DMS153 (cell line): ENCODE measurements at regions not wholly inside any gene's neighbourhood (a gene's known extent, or its start where the extent isn't known, plus 50 kb on each side); places are given as distances from the start of the nearest gene placed in this dataset.
"Not testable (repeated sequence)": the region's sequence is repeated elsewhere in the genome, so short reads cannot be mapped to it uniquely, and the experiment has no call there.

Experiments used
- DNase-seq: peaks from one replicate; lab custom pipeline; 2025; lab: John Stamatoyannopoulos, UW

DNA sequence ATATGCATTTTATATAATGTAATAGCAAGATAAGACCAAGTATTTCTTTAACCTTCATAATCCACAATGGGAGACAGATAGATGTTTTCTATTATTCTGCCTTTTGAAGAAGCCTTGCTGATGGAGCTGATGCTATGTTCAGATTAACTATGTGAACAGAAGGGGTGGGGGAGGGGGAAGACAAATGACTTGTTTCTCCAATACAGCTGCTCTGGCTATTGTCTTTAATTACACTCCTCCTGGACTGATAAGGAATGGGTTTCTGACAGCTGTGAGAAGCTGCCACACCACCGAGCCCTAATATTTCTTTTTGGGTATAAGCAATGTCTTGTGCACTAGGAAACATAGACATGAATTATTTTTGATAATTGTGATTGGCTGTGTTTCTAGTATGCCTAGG lies 62.0 kb downstream of the CAVIN4 start:
- DNase-seq: no peak

DNA sequence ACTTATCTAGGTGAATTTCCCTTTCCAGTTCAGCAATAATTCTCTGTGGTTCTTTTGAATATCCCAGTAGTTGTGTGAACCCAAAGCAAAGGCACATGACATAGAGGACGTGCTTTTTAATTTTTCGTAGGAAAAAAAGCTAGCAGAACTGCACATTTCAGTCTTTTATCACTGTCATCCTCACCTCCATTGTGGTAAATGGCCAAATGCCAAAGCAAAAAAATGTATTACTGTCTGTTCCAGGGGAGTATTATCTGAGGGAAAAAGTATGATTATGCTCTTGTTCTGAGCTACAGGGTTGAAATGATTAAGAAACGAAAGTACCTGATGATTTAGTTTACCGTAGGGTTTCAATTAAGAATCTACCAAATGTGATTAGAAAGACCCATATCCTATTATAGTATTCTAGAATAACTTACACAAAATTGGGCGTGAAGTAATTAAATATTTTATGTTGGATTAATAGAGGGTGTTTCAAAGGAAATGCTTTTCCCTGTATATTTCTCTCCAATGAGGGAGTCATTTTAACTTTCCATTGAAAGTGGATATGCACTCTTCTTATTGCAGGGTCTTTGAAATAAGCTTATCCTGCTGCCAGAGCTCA lies 62.7 kb downstream of the CAVIN4 start:
- no peak for DNase-seq

DNA sequence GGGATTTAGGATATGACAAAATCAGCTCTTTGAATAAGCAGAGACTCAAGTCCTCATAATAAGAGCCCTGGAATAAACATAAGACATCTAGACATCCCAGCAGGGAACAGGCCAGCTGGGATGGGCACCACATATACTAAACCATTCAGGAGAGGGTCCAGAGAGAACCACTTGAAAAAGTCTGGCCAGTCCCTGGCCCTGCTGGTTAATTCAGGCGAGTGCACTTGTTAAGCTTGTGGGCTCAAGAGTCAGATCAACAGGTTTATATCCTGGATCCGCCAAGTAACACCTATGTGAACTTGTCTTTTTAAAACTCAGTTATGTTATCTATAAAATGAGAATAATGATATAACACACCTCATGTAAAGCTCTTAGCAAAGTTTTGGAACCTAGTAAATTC lies 63.3 kb downstream of the CAVIN4 start:
- no peak for DNase-seq

DNA sequence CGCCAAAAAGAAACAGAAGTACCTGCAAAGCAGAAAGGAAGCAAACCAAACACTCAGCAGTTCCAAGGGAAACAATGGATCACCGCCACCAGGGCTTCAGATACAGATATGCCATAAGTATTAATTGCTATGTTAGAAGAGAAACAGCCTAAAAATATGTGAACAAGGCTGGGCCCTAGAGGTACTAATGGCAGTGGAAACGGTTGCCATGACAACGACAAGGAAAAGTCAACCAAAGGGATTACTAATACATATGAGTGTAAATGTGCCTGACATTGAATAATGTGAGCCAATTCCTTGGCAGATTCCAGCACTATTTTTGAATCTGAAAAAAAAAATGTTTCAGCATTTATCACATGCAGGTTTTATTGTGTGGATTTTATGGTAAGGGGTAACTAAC lies 75.0 kb downstream of the CAVIN4 start:
- no peak for DNase-seq

DNA sequence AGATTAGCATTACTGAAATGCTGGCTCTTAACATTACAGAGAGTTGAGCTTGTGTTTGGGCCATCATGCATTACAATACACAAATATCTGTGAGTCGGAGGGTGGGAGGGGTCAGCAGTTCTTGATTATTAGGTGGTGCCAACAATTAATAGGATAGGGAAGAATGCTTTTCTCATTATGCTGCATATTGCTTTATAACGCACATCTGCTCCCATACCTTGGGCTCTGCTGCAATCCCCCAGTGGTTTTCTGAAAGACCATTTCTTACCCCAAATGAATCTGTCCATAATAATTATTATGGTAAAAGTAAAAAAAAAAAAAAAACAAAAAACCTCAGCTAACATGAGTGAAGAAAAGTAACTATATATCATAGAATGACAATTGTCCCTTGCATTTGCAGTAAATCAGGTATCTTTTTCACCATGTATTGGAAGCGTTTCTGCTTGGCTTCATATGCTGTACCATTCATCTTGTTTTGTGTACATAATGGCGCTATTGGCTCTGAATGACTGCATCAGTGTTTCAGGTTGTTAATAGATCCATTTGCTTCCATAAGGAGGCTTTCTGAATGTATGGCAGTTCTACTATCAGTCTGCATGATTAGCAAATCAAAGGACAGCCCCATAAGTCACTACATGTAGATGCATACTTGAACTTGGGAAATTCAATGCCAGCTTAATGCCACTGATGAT lies 75.9 kb downstream of the CAVIN4 start:
- no peak for DNase-seq

DNA sequence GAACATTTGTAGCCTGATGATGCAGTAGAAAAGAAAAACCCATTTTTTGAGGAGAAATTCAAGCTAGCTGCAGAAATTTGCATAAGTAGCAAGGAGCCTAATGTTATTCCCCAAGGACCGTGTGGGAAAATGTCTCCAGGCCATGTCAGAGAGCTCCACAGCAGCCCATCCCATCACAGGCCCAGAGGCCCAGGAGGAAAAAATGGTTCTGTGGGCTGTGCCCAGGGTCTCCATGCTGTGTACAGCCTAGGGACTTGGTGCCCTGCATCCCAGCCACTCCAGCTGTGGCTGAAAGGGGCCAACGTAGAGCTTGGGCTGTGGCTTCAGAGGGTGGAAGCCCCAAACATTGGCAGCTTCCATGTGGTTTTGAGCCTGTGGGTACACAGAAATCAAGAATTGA lies 79.0 kb downstream of the CAVIN4 start:
- not testable (repeated sequence) for DNase-seq

DNA sequence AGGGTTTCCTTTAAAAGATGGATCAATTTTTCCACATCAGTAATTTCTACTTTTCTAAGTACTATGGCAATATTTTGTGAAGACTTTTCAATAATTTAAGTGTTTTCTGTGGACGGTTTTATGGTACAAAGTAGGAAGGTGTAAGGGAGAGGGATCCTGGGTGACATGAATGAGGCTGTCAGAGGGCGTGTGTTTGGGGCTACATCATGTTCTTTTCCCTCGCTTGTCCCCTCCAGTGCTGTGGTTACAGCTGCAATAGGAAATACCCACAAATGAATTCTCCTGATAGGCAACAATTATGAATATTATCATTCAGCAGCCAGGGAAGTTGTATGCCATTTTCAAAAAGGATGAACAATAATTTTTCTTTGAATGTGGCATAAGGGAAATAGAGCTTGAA lies 83.8 kb downstream of the CAVIN4 start:
- DNase-seq: no peak

DNA sequence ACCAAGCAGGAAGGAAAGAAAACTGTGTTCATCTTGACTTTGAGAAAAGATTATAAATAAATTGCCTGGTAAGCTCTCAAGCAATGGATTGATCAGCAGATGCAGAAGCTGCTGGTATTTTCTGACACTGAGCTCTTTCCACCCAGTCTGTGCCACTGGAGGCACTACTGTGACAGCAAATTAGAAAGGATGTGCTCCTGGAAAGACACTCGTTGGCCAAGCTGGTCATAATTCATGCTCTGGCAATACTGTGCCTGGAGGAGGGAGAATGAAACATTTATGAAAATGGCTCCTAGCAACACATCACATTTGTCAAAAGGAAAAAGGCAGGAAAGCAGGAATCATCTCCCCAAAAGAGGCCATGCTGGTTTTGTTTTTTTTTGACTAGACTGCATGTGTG lies 84.2 kb downstream of the CAVIN4 start:
- no peak for DNase-seq

DNA sequence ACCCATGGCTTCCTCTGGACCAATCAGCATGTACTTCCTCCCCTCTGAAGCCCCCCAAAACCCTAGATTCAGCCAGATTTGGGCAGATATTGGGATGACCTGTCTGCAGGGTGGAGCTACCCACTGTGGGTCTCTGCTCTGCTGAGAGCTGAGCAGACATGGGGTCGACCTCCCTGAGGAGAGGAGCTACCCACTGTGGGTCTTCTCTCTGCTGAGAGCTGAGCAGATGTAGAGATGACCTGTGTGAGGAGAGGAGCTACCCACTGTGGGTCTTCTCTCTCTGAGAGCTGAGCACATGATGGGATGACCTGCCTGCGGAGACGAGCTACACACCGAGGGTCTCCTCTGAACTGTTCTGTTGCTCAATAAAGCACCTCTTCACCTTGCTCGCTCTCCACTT lies 89.6 kb downstream of the CAVIN4 start:
- DNase-seq: no peak

DNA sequence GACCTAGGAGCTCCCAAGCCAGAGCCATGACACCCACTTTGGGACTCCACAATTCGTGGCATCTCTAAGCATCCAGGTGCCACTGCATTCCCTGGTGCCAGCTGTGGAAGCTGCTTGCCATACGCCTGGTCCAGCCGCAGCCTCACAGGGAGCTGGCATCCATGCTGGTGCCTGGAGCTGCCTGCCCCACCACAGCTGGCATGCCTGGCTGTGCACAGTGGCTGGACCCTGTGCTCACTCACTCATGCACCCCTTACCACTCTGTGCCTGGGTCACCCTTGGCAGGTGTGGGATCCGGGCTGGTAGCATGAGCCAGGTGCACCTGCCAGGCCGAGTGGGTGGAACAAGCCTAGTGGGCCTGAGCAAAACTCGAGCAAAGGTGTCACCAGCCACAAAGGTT lies 90.1 kb downstream of the CAVIN4 start:
- no peak for DNase-seq

DNA sequence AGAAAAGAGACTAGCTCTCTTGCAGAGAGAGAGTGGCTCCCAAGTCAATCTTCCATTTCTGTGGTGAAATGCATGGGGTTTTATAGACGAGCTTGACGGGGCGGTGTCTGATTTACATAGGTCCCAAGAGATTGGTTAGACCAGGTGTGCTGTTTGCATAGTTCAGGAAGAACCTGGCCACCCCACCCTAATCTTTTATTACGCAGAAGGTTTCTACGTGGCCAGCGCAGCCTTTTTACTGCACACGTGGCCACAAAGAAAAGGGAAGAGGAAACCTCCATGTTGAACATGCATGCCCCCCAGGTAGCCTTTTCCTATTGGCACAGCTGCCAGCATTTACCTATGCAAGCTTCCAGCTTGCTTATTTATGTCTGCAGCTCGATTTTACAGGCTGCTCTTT lies 92.1 kb downstream of the CAVIN4 start:
- DNase-seq: peak; percentile 65

DNA sequence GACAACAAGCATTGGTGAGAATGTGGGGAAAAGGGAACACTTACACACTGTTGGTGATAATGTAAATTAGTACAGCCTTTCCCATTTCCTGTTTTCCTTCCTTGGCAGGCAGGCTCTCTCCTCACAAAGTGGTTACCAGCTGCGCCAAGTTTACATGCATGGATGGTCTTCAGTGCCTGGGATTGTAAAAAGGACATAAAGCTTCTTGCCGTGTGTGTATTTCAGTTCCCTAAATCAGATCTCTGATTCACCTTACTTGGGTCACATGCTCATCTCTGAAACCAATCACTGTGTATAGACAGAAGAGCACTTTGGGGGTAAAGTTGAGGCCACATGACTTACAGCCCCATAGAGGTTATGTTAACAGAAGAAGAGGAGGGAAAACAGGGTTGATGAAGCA lies 92.8 kb downstream of the CAVIN4 start:
- peak; percentile 59 for DNase-seq

DNA sequence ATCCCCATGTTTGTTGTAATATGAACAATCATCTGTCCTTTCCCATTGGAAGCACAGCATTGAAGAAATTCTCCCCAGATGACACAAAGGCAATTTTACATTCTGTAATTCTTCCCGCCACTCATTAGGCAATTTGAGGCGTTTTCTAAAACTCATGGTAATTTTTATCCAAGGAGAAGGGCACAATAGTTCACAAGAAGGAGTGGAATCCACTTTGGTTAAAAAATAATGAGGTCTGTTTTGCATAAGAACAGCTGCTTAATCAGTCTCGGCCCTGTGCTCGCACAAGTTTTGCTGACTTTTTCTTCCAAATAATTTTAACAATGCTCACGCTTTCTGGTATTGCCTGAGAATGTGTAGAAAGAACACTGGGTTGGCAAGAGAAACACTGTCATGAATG lies 94.0 kb downstream of the CAVIN4 start:
- no peak for DNase-seq

DNA sequence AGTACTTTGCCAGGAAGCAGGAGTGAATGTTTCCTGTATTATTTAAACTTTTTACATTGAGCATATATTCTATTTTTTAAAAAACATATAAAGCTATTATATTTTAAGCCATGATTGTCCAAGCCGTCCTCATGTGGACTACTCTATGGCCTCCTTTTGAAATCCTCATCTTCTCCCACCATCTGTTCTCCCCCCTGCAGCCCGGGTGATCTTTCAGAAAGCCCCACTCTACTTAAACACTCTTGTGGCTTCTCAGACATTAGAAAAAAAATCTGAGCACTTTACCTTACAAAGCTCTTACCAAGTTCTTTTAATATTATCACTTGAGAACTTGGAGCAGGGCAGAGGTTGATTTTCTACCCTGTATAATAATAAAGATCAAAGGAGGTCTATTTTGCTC lies 95.4 kb downstream of the CAVIN4 start:
- no peak for DNase-seq

DNA sequence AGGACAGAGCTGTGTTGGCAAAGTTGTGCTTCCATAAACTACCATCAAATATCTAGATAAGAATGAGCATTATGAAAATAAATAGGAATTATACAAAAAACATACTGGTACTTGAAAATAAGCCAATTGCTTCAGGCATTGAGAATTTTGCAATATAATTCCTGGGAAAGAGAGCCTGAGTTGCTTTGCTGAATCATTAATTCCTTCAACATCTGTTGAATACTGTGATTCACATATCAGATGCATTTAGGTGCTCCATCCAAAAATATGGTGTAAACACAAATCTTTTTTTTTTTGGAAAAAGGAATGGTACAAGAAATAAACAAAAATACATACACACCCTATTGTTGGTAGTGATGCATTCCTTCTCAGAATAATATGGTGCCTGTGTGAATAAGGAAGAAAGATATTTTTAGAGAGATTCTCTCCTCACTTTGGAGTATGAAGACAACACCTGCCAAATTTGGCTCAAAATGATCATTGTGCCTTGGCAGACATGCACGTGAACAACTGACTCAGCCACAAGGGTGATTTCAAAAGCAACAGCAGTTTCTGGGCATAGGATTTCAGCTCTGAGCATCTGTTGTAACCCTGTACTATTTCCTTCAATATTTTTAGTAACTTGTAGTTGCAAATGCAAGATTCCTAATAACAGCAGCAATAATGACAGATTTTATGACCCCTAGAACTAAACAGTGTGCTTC lies 96.7 kb downstream of the CAVIN4 start:
- DNase-seq: no peak

DNA sequence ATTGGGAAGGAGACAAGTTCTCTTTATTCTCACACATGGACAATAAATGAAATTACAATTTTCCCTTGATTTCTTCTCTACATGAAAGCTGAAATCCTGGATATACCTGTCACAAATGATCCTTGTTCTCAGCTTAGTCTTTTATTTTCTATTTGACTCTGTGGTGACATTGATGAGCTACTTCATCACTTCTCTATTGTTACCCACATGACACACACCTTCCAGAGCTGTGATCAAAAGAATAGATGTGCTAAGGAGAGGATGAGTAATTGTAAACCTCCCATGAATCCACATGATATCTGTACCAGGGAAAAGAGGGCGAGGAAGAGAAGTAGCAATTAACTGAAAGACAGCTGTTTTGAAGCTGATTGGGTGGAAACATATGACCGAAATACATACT lies 102.0 kb downstream of the CAVIN4 start:
- DNase-seq: peak; percentile 33

DNA sequence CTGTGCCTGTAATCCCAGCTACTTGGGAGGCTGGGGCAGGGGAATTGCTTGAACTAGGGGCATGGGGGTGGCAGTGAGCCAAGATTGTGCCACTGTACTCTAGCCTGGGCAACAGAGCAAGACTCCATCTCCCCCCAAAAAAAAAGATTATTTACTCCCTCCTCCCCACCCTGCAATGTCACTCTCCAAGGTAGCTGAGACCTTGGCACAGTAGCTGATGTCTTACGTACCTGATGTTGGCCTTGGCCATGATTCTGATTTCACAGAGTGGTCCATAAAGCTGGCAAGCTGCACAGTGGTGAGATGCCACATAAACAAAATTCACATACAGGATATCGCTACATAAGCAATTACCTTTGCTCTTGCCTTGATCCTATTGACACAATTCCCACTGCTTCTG lies 108.5 kb downstream of the CAVIN4 start:
- DNase-seq: no peak

DNA sequence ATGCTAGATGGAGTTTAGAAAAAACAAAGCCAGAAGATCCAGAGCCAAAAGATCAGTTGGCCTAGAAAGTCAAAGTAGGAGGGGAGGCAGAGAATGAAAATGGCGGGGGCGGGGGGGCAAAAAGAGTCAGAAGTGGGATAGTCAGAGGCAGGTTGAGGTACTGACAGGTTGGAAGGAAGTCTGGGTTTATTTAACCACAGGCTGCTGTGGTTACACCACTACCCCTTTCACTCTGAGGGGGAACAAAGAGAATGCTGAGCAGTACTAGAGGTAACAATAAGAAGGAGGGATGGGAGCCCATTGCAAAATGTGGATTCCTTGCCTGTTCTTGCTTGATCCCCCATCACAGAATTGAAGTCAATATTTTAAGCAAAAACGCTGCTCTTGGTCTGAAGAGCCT lies 111.8 kb downstream of the CAVIN4 start:
- no peak for DNase-seq

DNA sequence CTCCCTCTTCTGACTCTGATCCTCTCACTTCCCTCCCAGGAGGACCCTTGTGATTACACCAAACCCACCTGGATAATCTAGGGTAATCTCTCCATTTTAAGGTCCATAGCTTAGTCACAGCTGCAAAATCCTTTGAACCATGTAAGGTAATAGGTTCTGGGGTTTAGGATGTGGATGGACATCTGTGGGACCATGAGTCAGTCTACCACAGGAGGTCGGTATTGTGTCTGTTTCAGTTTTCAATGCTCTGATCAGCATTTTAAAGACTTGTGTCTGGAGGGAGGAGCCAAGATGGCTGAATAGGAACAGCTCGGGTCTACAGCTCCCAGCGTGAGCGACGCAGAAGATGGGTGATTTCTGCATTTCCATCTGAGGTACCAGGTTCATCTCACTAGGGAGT lies 112.6 kb downstream of the CAVIN4 start:
- DNase-seq: no peak

DNA sequence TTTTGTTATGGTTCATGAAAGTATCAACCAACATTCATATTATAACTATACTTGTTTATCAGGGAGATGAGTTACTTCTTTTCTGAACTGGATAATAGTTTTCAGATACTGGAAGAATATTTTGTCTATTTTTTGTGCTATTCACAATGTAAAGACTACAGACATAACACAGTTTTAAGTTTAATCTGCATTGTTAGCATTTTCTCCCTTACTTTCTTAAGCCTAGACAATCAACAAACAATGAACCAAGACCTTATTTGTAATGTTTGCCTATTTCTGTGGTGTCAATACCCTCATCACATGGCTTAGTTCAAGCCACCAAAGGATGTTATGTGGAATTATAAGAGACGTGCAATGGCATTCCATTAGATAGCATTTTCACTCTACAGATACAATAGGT lies 119.5 kb downstream of the CAVIN4 start:
- no peak for DNase-seq

DNA sequence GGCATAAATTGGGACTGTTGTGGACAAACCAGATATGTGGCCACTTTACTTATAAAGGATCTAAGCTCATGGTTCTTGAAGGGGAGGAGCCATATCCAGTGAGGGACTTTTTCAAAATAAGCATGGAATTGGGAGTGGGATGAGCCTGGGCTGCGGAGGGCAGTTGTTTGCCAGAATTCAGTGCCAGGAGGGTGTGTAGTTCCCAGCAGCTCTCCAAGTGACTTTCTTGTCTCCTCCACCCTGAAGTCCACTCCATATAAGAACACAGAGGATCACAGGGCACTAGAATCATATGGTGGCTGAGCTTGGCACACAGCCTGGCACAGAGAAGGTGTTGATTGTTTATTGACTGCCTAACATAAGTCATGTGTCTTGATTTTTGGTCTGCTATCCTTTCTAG lies 121.1 kb downstream of the CAVIN4 start:
- DNase-seq: no peak

DNA sequence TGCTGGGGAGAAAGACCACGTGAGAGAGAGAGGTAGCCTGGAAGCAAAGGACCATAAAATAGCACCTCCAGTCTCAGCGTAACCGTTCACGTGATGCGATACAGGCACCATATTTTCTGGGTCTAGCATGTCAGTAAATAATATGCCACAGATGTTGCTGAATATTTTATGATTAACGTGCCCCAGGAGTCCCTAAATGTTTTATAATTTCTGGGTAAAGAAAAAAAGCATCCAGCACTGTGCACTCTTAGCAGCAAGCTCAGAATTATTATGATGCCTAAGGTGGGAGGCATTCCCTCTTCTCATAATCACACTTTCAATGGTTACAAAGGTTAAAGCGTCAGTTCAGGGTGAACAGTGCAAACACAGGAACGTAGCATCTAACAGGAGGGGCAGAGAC lies 121.8 kb downstream of the CAVIN4 start:
- DNase-seq: no peak

DNA sequence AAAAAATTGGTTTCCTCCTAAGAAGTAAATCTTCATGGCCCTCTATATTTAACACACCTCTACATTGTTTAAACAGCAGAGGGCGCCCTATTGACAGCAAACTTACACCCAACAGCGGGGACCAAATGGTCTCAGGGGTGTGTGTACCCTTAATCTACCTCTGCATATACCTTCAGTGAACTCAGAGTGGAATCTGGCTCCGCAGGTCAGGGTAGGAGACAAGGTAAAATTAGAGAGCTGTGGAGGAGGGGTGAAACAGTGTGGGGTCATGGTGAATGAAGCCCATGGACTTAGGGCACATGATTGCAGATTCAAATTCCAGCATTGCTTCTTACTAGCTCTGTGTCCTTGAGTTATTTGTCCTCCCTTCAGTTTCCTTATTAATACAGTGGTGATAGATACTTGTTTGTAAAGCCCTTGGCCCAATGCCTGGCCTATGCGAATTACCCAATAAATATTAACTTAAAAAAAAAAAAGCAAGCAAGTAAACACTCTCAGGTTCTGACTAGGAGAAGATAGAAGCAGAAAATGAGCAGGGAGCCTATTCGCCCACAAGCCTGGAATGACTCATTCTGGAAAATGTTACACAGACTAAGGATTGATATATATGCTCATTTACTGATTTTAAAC lies 122.9 kb downstream of the CAVIN4 start:
- DNase-seq: peak; percentile 16
